ENCODE measurements at regions not wholly inside any gene's neighbourhood (a gene's known extent, or its start where the extent isn't known, plus 50 kb on each side); places are given as distances from the start of the nearest gene placed in this dataset.

GRCh38 chr15:87724330-87724729 lies 532.2 kb downstream of the NTRK3 start:
- Histone ChIP-seq H3K4me1 (ENCODE audit: low read depth) (peaks cover 10% of the 10 kb centered on the region), H3K9me3 (ENCODE audit: low read depth) (no peaks in the 10 kb centered on the region), H3K36me3 (no peaks in the 10 kb centered on the region), H3K27me3 (no peaks in the 10 kb centered on the region), H3K27ac (no peak overlapping the region), H3K4me3 (no peak overlapping the region)
- DNase-seq (ENCODE audit: low read depth in 1 of 2, low spot score in 1 of 2): no peak
- TF ChIP-seq CTCF (IDR thresholded peaks at IDR 0.05; ENCODE audit: low read depth, low read length): no peak

GRCh38 chr15:87722941-87723691 lies 533.4 kb downstream of the NTRK3 start:
- no peaks in the 10 kb centered on the region for H3K9me3 ChIP-seq (ENCODE audit: low read depth)
- no peak for TF ChIP-seq CTCF (IDR thresholded peaks at IDR 0.05; ENCODE audit: low read depth, low read length)
- no peak for DNase-seq (ENCODE audit: low read depth in 1 of 2, low spot score in 1 of 2)
- H3K36me3 ChIP-seq: no peaks in the 10 kb centered on the region
- peaks cover 8% of the 10 kb centered on the region for H3K4me1 ChIP-seq (ENCODE audit: low read depth)
- H3K27ac ChIP-seq: no peak overlapping the region
- H3K27me3 ChIP-seq: no peaks in the 10 kb centered on the region
- no peak overlapping the region for H3K4me3 ChIP-seq

GRCh38 chr15:87720235-87720634 lies 536.3 kb downstream of the NTRK3 start:
- Histone ChIP-seq H3K36me3 (no peaks in the 10 kb centered on the region), H3K27me3 (peaks cover 4% of the 10 kb centered on the region), H3K4me1 (ENCODE audit: low read depth) (peaks cover 8% of the 10 kb centered on the region), H3K4me3 (no peak overlapping the region), H3K9me3 (ENCODE audit: low read depth) (no peaks in the 10 kb centered on the region), H3K27ac (no peak overlapping the region)
- no peak for TF ChIP-seq CTCF (IDR thresholded peaks at IDR 0.05; ENCODE audit: low read depth, low read length)
- no peak for DNase-seq (ENCODE audit: low read depth in 1 of 2, low spot score in 1 of 2)

GRCh38 chr15:87716422-87716821 lies 540.1 kb downstream of the NTRK3 start:
- DNase-seq (ENCODE audit: low read depth in 1 of 2, low spot score in 1 of 2): no peak
- Histone ChIP-seq H3K27me3 (peaks cover 4% of the 10 kb centered on the region), H3K27ac (no peak overlapping the region), H3K36me3 (no peaks in the 10 kb centered on the region), H3K4me3 (no peak overlapping the region), H3K9me3 (ENCODE audit: low read depth) (no peaks in the 10 kb centered on the region), H3K4me1 (ENCODE audit: low read depth) (peaks cover 5% of the 10 kb centered on the region)
- no peak for TF ChIP-seq CTCF (IDR thresholded peaks at IDR 0.05; ENCODE audit: low read depth, low read length)

GRCh38 chr15:87715252-87715651 lies 541.3 kb downstream of the NTRK3 start:
- no peak for TF ChIP-seq CTCF (IDR thresholded peaks at IDR 0.05; ENCODE audit: low read depth, low read length)
- DNase-seq (ENCODE audit: low read depth in 1 of 2, low spot score in 1 of 2): no peak
- H3K27ac ChIP-seq: no peak overlapping the region
- peaks cover 11% of the 10 kb centered on the region for H3K4me1 ChIP-seq (ENCODE audit: low read depth)
- H3K4me3 ChIP-seq: no peak overlapping the region
- H3K9me3 ChIP-seq (ENCODE audit: low read depth): no peaks in the 10 kb centered on the region
- H3K36me3 ChIP-seq: no peaks in the 10 kb centered on the region
- H3K27me3 ChIP-seq: peaks cover 4% of the 10 kb centered on the region

Measured in cardiac muscle cell (in vitro differentiated cells and primary cell).